ENCODE measurements at regions not wholly inside any gene's neighbourhood (a gene's known extent, or its start where the extent isn't known, plus 50 kb on each side); places are given as distances from the start of the nearest gene placed in this dataset.

DNA sequence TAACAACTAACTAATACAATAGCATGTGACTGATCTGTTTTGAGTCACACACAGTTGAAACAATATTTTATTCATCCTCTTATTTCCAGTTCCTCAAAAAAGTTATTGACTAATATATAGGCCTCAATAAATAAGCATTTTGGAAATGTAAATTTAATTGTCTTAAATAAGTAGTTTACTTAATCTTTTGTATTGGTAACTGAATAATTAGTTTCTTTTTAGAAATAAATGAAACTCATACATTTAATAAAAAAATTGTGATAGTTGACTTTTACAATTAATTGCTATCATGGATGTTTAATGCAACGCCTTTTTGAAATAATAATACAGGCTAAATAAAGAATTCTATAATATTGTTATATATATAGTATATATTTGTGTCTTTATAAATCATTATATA, 500.8 kb upstream of the PCDH20 start:
- DNase-seq (ENCODE audit: low read depth, low spot score): no peak
- TF ChIP-seq, protein P1, sequence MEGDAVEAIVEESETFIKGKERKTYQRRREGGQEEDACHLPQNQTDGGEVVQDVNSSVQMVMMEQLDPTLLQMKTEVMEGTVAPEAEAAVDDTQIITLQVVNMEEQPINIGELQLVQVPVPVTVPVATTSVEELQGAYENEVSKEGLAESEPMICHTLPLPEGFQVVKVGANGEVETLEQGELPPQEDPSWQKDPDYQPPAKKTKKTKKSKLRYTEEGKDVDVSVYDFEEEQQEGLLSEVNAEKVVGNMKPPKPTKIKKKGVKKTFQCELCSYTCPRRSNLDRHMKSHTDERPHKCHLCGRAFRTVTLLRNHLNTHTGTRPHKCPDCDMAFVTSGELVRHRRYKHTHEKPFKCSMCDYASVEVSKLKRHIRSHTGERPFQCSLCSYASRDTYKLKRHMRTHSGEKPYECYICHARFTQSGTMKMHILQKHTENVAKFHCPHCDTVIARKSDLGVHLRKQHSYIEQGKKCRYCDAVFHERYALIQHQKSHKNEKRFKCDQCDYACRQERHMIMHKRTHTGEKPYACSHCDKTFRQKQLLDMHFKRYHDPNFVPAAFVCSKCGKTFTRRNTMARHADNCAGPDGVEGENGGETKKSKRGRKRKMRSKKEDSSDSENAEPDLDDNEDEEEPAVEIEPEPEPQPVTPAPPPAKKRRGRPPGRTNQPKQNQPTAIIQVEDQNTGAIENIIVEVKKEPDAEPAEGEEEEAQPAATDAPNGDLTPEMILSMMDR (IDR thresholded peaks at IDR 0.05; ENCODE audit: insufficient read depth, low read length, missing control alignments): no peak
- POLR2A ChIA-PET: no interaction called here
- H3K4me3 ChIP-seq (ENCODE audit: low read depth, low read length): no peak overlapping the region
- CTCF ChIA-PET: no interaction called here

DNA sequence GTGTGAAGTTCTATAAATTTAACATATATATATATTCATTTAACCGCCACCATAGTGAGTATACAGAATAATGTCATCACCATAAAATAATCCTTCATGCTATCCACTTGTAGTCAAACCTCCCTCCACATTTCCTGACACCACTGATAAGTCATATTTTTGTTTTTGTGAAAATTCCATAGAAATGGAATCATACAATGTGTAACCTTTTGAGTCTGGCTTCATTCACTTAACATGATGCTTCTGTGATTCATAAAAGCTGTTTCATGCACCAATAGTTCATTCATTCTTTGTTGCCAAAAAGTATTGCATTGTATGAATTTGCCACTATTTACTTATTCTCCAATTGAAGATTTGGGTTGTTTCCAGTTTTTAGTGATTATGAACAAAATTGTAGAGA, 497.5 kb upstream of the PCDH20 start:
- no peak for DNase-seq (ENCODE audit: low read depth, low spot score)
- CTCF ChIA-PET: no interaction called here
- POLR2A ChIA-PET: no interaction called here
- no peak overlapping the region for H3K4me3 ChIP-seq (ENCODE audit: low read depth, low read length)
- TF ChIP-seq, protein P1 (IDR thresholded peaks at IDR 0.05; ENCODE audit: insufficient read depth, low read length, missing control alignments): no peak

DNA sequence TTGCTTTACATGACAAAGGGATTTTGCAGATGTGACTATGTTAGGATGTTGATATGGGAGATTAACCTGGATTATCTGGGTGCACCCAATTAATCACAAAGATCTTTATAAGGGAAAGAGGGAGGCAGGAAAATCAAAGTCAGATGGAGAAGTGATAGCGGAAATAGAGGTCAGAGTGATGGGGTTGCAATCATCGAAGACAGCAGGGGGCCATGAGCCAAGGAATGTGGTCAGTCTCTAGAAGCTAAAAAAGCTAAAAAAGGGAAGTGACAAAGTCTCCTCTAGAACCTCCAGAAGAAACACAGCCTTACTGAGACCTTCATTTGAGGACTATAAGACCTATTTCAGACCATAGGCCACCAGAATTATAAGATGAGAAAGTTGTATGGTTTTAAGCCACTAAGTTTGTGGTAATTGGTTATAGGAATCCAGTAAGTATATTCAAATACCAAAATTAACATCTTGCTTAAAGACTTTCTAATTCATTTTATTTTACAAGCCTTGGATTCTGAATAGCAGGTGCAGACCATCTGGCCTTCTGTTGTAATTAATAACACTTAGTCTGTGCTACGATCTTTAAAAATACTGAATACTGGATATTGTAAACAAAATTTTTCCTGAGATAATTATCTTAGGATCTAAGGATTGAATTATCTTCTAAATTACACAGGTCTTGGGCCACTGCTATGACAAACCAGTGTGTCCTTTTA, 493.4 kb upstream of the PCDH20 start:
- no peak overlapping the region for H3K4me3 ChIP-seq (ENCODE audit: low read depth, low read length)
- no peak for DNase-seq (ENCODE audit: low read depth, low spot score)
- TF ChIP-seq, protein P1 (IDR thresholded peaks at IDR 0.05; ENCODE audit: insufficient read depth, low read length, missing control alignments): no peak
- ChIA-PET CTCF (no interaction called here), POLR2A (no interaction called here)

DNA sequence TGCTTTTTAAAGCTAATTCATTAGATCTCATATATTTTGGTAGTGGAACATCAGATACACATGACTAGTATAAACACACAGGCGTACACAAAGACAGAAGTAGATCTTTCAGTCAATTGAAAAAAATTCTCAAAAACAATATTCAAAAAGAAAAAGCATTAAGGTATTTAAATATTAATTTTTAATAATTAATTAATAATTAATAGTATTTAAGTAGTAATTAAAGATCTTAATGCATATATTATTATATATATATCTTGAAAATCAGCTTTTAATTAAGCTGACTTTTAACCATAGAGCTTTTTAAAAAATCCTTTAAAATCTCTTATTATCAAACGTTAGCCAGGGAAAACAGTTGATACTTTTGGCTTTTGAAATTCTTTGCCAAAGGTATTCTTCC, 489.4 kb upstream of the PCDH20 start:
- no peak for DNase-seq (ENCODE audit: low read depth, low spot score)
- ChIA-PET POLR2A (no interaction called here), CTCF (no interaction called here)
- TF ChIP-seq, protein P1 (IDR thresholded peaks at IDR 0.05; ENCODE audit: insufficient read depth, low read length, missing control alignments): no peak
- no peak overlapping the region for H3K4me3 ChIP-seq (ENCODE audit: low read depth, low read length)

DNA sequence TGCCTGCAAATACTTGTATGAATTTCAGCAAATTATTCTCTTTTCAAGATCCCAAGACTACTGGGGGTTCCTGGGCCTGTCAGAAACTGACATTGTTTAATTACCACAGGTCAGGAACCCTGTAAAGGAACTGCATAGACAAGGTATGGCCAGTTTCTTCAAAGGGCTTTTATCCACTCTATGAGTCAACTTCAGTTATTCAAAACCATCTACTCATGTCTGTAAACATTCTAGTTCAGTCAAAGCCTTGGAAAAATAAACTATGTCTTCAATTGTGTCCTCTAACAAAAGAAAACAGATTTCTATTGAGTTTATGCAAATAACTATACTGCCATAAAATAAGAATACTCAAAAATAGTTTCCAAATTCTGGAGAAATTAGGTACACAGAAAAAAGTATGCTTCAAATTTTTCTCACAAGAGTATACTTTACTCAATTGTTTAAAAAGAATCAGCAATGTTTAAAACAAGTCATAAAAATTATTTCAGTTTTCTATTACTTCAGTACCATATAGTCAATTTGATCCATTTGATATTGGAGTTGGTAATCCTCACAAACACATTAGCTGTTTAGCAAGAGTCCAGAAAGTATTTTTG, 486.4 kb upstream of the PCDH20 start:
- H3K4me3 ChIP-seq (ENCODE audit: low read depth, low read length): no peak overlapping the region
- ChIA-PET POLR2A (no interaction called here), CTCF (no interaction called here)
- TF ChIP-seq, protein P1 (IDR thresholded peaks at IDR 0.05; ENCODE audit: insufficient read depth, low read length, missing control alignments): no peak
- no peak for DNase-seq (ENCODE audit: low read depth, low spot score)

DNA sequence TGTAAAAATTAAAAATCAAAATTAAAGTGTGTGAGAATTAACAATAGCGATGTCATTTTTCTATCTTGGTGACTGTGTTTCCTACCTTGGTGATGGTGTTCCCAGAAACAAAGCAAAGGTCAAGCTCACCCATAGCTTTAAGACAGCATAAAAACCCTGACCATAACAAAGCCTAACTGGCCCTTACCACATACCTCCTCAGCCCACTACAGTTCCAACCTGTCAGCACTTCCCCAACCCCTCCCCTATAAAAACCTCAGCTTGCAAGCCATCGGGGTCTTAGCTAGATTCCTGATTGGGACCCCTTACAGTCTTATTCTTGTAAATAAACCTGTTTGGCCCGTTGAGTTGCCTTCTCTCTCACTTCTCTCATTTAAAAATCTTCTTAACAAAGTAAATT, 484.4 kb upstream of the PCDH20 start:
- CTCF ChIA-PET: no interaction called here
- TF ChIP-seq, protein P1 (IDR thresholded peaks at IDR 0.05; ENCODE audit: insufficient read depth, low read length, missing control alignments): no peak
- no peak overlapping the region for H3K4me3 ChIP-seq (ENCODE audit: low read depth, low read length)
- POLR2A ChIA-PET: no interaction called here
- no peak for DNase-seq (ENCODE audit: low read depth, low spot score)
